ENCODE measurements at regions not wholly inside any gene's neighbourhood (a gene's known extent, or its start where the extent isn't known, plus 50 kb on each side); places are given as distances from the start of the nearest gene placed in this dataset.

- no peaks in the 10 kb centered on the region for H3K4me1 Mint-ChIP-seq (ENCODE audit: low read depth, unreplicated experiment)
- TF ChIP-seq, protein P1, sequence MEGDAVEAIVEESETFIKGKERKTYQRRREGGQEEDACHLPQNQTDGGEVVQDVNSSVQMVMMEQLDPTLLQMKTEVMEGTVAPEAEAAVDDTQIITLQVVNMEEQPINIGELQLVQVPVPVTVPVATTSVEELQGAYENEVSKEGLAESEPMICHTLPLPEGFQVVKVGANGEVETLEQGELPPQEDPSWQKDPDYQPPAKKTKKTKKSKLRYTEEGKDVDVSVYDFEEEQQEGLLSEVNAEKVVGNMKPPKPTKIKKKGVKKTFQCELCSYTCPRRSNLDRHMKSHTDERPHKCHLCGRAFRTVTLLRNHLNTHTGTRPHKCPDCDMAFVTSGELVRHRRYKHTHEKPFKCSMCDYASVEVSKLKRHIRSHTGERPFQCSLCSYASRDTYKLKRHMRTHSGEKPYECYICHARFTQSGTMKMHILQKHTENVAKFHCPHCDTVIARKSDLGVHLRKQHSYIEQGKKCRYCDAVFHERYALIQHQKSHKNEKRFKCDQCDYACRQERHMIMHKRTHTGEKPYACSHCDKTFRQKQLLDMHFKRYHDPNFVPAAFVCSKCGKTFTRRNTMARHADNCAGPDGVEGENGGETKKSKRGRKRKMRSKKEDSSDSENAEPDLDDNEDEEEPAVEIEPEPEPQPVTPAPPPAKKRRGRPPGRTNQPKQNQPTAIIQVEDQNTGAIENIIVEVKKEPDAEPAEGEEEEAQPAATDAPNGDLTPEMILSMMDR (IDR thresholded peaks at IDR 0.05; ENCODE audit: insufficient read depth in 1 of 2, low read depth in 1 of 2, low read length in 1 of 2, severe bottlenecking in 1 of 2, unreplicated experiment in 1 of 2) = no peak
- DNase-seq = no peak
- Histone ChIP-seq H3K4me3 (ENCODE audit: low read depth, low read length) (no peak overlapping the region), H3K27me3 (replicated peaks; ENCODE audit: control insufficient read depth, insufficient read depth, low read length) (no peaks in the 10 kb centered on the region), H3K9me3 (no peaks in the 10 kb centered on the region), H3K4me1 (peaks cover 10% of the 10 kb centered on the region), H3K36me3 (ENCODE audit: control insufficient read depth, insufficient read depth, low read length) (no peaks in the 10 kb centered on the region)
- H3K9me3 Mint-ChIP-seq (ENCODE audit: unreplicated experiment) = no peaks in the 10 kb centered on the region
- H3K4me3 Mint-ChIP-seq (ENCODE audit: unreplicated experiment) = no peak overlapping the region
- POLR2A ChIA-PET = no interaction called here
- BruUV-seq (replicated peaks) = no TSS peak
- intact Hi-C loops (cut with micrococcal nuclease; ENCODE audit: unreplicated experiment) = no loop called here
- H3K36me3 Mint-ChIP-seq (ENCODE audit: insufficient read depth, unreplicated experiment) = no peaks in the 10 kb centered on the region
- no peaks in the 10 kb centered on the region for H3K27me3 Mint-ChIP-seq (ENCODE audit: insufficient read depth, unreplicated experiment)
- H3K27ac Mint-ChIP-seq (ENCODE audit: unreplicated experiment) = no peak overlapping the region
- CTCF ChIA-PET = no interaction called here
These were observed 57.4 kb upstream of the WNT11 start for GRCh38 chr11:76263657-76264056.

GRCh38 chr11:76263166-76263565, 56.9 kb upstream of the WNT11 start:
- H3K4me1 Mint-ChIP-seq (ENCODE audit: low read depth, unreplicated experiment) = no peaks in the 10 kb centered on the region
- H3K4me3 Mint-ChIP-seq (ENCODE audit: unreplicated experiment) = no peak overlapping the region
- intact Hi-C loops (cut with micrococcal nuclease; ENCODE audit: unreplicated experiment) = no loop called here
- H3K36me3 ChIP-seq (ENCODE audit: control insufficient read depth, insufficient read depth, low read length) = no peaks in the 10 kb centered on the region
- H3K27me3 ChIP-seq (replicated peaks; ENCODE audit: control insufficient read depth, insufficient read depth, low read length) = no peaks in the 10 kb centered on the region
- no peak overlapping the region for H3K27ac Mint-ChIP-seq (ENCODE audit: unreplicated experiment)
- ChIA-PET CTCF (no interaction called here), POLR2A (no interaction called here)
- BruUV-seq (replicated peaks) = no TSS peak
- DNase-seq = no peak
- H3K9me3 Mint-ChIP-seq (ENCODE audit: unreplicated experiment) = no peaks in the 10 kb centered on the region
- H3K36me3 Mint-ChIP-seq (ENCODE audit: insufficient read depth, unreplicated experiment) = no peaks in the 10 kb centered on the region
- TF ChIP-seq, protein P1 (IDR thresholded peaks at IDR 0.05; ENCODE audit: insufficient read depth in 1 of 2, low read depth in 1 of 2, low read length in 1 of 2, severe bottlenecking in 1 of 2, unreplicated experiment in 1 of 2) = no peak
- H3K4me1 ChIP-seq = peaks cover 10% of the 10 kb centered on the region
- H3K9me3 ChIP-seq = no peaks in the 10 kb centered on the region
- H3K27me3 Mint-ChIP-seq (ENCODE audit: insufficient read depth, unreplicated experiment) = no peaks in the 10 kb centered on the region
- H3K4me3 ChIP-seq (ENCODE audit: low read depth, low read length) = no peak overlapping the region

- no peaks in the 10 kb centered on the region for H3K27me3 ChIP-seq (replicated peaks; ENCODE audit: control insufficient read depth, insufficient read depth, low read length)
- no peak overlapping the region for H3K27ac Mint-ChIP-seq (ENCODE audit: unreplicated experiment)
- no peaks in the 10 kb centered on the region for H3K36me3 Mint-ChIP-seq (ENCODE audit: insufficient read depth, unreplicated experiment)
- POLR2A ChIA-PET = no interaction called here
- no peaks in the 10 kb centered on the region for H3K9me3 ChIP-seq
- no peaks in the 10 kb centered on the region for H3K4me1 ChIP-seq
- intact Hi-C loops (cut with micrococcal nuclease; ENCODE audit: unreplicated experiment) = no loop called here
- no peaks in the 10 kb centered on the region for H3K4me1 Mint-ChIP-seq (ENCODE audit: low read depth, unreplicated experiment)
- BruUV-seq (replicated peaks) = no TSS peak
- H3K9me3 Mint-ChIP-seq (ENCODE audit: unreplicated experiment) = no peaks in the 10 kb centered on the region
- TF ChIP-seq, protein P1 (IDR thresholded peaks at IDR 0.05; ENCODE audit: insufficient read depth in 1 of 2, low read depth in 1 of 2, low read length in 1 of 2, severe bottlenecking in 1 of 2, unreplicated experiment in 1 of 2) = no peak
- no peak overlapping the region for H3K4me3 ChIP-seq (ENCODE audit: low read depth, low read length)
- no peaks in the 10 kb centered on the region for H3K27me3 Mint-ChIP-seq (ENCODE audit: insufficient read depth, unreplicated experiment)
- DNase-seq = no peak
- H3K4me3 Mint-ChIP-seq (ENCODE audit: unreplicated experiment) = no peak overlapping the region
- CTCF ChIA-PET = interaction anchor here (0.7 kb wide), 1 partner anchor 53 kb away, joined by 3 read pairs; no protein-coding TSS in a partner anchor
- H3K36me3 ChIP-seq (ENCODE audit: control insufficient read depth, insufficient read depth, low read length) = no peaks in the 10 kb centered on the region
These were observed 54.1 kb upstream of the WNT11 start for GRCh38 chr11:76260296-76260925.

Measured in Caco-2 (cell line).